HFFc6 (cell line): ENCODE measurements at regions not wholly inside any gene's neighbourhood (a gene's known extent, or its start where the extent isn't known, plus 50 kb on each side); places are given as distances from the start of the nearest gene placed in this dataset.
"Not testable (repeated sequence)": the region's sequence is repeated elsewhere in the genome, so short reads cannot be mapped to it uniquely, and the experiment has no call there.

Source experiments
- DNase-seq: peaks from one replicate; pipeline ENCODE4 v3.0.0-alpha.2; 2018
- H3K27ac Mint-ChIP-seq: 2 replicates; pipeline ENCODE4 v1.8.0; 2020; ENCODE audit warnings: mild to moderate bottlenecking, mixed read lengths
- H3K27me3 Mint-ChIP-seq: 2 replicates; pipeline ENCODE4 v1.8.0; 2021; ENCODE audit warnings: mild to moderate bottlenecking, moderate library complexity, mixed read lengths; ENCODE audit not compliant: insufficient read depth
- H3K36me3 Mint-ChIP-seq: 2 replicates; pipeline ENCODE4 v1.8.0; 2021; ENCODE audit warnings: low read depth, mixed read lengths
- H3K4me1 Mint-ChIP-seq: 2 replicates; pipeline ENCODE4 v1.8.0; 2020; ENCODE audit warnings: low read depth, mixed read lengths
- H3K4me3 Mint-ChIP-seq: 2 replicates; pipeline ENCODE4 v1.8.0; 2020; ENCODE audit warnings: mild to moderate bottlenecking, moderate library complexity, mixed read lengths
- H3K9me3 Mint-ChIP-seq: 2 replicates; pipeline ENCODE4 v1.8.0; 2020; ENCODE audit warnings: mild to moderate bottlenecking, mixed read lengths
- CTCF ChIP-seq: fragments of 200-600 bp; sonication (generic); IDR thresholded peaks from 2 replicates; pipeline ENCODE4 v1.5.0; 2021; ENCODE audit warnings: antibody characterized with exemption, mild to moderate bottlenecking

GRCh38 chr2:150332383-150332782, 155.1 kb downstream of the RND3 start:
- Mint-ChIP-seq H3K27me3 (no peaks in the 10 kb centered on the region), H3K4me1 (peaks cover 23% of the 10 kb centered on the region), H3K9me3 (no peaks in the 10 kb centered on the region), H3K27ac (no peak overlapping the region), H3K4me3 (no peak overlapping the region), H3K36me3 (no peaks in the 10 kb centered on the region)
- no peak for DNase-seq
- no peak for TF ChIP-seq CTCF

GRCh38 chr2:150327564-150328489, 159.6 kb downstream of the RND3 start:
- H3K4me1 Mint-ChIP-seq = peaks cover 24% of the 10 kb centered on the region
- H3K27ac Mint-ChIP-seq = peak overlapping the region; percentile 19; the same call in 1 of the 2 replicates
- no peak for DNase-seq
- H3K27me3 Mint-ChIP-seq = no peaks in the 10 kb centered on the region
- no peaks in the 10 kb centered on the region for H3K36me3 Mint-ChIP-seq
- TF ChIP-seq CTCF = no peak
- H3K4me3 Mint-ChIP-seq = peak overlapping the region; percentile 10
- no peaks in the 10 kb centered on the region for H3K9me3 Mint-ChIP-seq

GRCh38 chr2:150325656-150326314, 161.7 kb downstream of the RND3 start:
- H3K27me3 Mint-ChIP-seq = peaks cover 2% of the 10 kb centered on the region; the same call in 1 of the 2 replicates

DNA sequence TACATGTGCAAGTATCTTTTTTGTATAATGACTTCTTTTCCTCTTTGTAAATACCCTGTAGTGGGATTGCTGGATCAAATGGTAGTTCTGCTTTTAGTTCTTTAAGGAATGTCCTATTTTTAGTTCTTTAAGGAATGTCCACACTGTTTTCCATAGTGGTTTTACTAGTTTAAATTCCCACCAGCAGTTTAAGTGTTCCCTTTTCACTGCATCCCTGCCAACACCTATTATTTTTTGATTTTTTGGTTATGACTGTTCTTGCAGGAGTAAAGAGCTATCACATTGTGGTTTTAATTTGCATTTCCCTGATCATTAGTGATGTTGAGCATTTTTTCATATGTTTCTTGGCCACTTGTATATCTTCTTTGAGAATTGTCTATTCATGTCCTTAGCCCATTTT, 164.4 kb downstream of the RND3 start:
- H3K4me3 Mint-ChIP-seq, H3K27me3 Mint-ChIP-seq, H3K27ac Mint-ChIP-seq, H3K9me3 Mint-ChIP-seq, H3K36me3 Mint-ChIP-seq, DNase-seq, H3K4me1 Mint-ChIP-seq: not testable (repeated sequence)

More at GRCh38 chr2:150325656-150326314, 161.7 kb downstream of the RND3 start:
- Mint-ChIP-seq H3K9me3 (no peaks in the 10 kb centered on the region), H3K4me3 (no peak overlapping the region), H3K36me3 (no peaks in the 10 kb centered on the region), H3K4me1 (peaks cover 15% of the 10 kb centered on the region), H3K27ac (no peak overlapping the region)
- no peak for DNase-seq
- no peak for TF ChIP-seq CTCF

GRCh38 chr2:150320608-150321007, 166.9 kb downstream of the RND3 start:
- Mint-ChIP-seq H3K27ac (no peak overlapping the region), H3K4me1 (no peaks in the 10 kb centered on the region), H3K4me3 (no peak overlapping the region), H3K9me3 (peaks cover 12% of the 10 kb centered on the region), H3K27me3 (peaks cover 2% of the 10 kb centered on the region; the same call in 1 of the 2 replicates), H3K36me3 (peaks cover 10% of the 10 kb centered on the region)
- TF ChIP-seq CTCF = no peak
- DNase-seq = no peak
